A549 (cell line): ENCODE measurements at regions not wholly inside any gene's neighbourhood (a gene's known extent, or its start where the extent isn't known, plus 50 kb on each side); places are given as distances from the start of the nearest gene placed in this dataset.

ENCODE experiments used
- ATAC-seq, 2 experiments: fragments of 200-7000 bp in 1 of 2; fragments of >200 bp in 1 of 2; cut with Nextera tagmentation in 1 of 2; cut with Tn5 transposase in 1 of 2; 3 replicates each; pipeline versions ENCODE4 v1.8.0 to v1.9.1; 2018 to 2020; ENCODE audit warnings: mild to moderate bottlenecking in 1 of 2, moderate library complexity in 1 of 2
- CTCF ChIA-PET: fragments of 300-600 bp; sonication (Branson Sonifier 250); formaldehyde crosslinking; extraction: SDS; loops from one replicate; lab custom pipeline; 2021; ENCODE audit warnings: antibody characterized with exemption, inconsistent platforms; lab: Yijun Ruan, JAX
- POLR2A ChIA-PET: fragments of 350-600 bp; formaldehyde crosslinking; extraction: SDS; loops from one replicate; lab custom pipeline; 2021; ENCODE audit warnings: antibody characterized with exemption, inconsistent platforms; lab: Yijun Ruan, JAX
- DNase-seq, 2 experiments: peaks; one replicate each; pipeline versions ENCODE4 v3.0.0 to v3.0.0-alpha.2; 2011 to 2016; ENCODE audit warnings: low read depth in 1 of 2, low spot score in 1 of 2
- FAIRE-seq: peaks from 2 replicates; lab custom pipeline; 2011; peaks lifted over from hg19 to GRCh38; lab: Jason Lieb, UNC
- H3K27ac ChIP-seq, 2 experiments: fragments of >200 bp; sonication (Bioruptor Twin); formaldehyde crosslinking; 3 replicates each; pipeline ENCODE4 v1.5.1; 2016 to 2017
- H3K4me1 ChIP-seq: fragments of >200 bp; sonication (Bioruptor Twin); formaldehyde crosslinking; 3 replicates; pipeline ENCODE4 v1.6.1; 2016
- H3K4me2 ChIP-seq: fragments of >200 bp; sonication (Bioruptor Twin); formaldehyde crosslinking; 3 replicates; pipeline ENCODE4 v1.6.1; 2016
- H3K4me3 ChIP-seq: fragments of >200 bp; sonication (Bioruptor Twin); formaldehyde crosslinking; 3 replicates; pipeline ENCODE4 v1.5.1; 2016
- H3K9me3 ChIP-seq: fragments of >200 bp; sonication (Bioruptor Twin); formaldehyde crosslinking; 3 replicates; pipeline ENCODE4 v1.6.1; 2016
- CBX8 ChIP-seq: fragments of 200-600 bp; sonication (generic); IDR thresholded peaks from 2 replicates; pipeline ENCODE4 v1.6.1; 2016
- CHD2 ChIP-seq: fragments of 150-350 bp; IDR thresholded peaks from 2 replicates; pipeline ENCODE4 v1.6.1; 2014; ENCODE audit warnings: low read length; ENCODE audit not compliant: partially characterized antibody
- CHD4 ChIP-seq: fragments of 200-600 bp; sonication (generic); IDR thresholded peaks from 2 replicates; pipeline ENCODE4 v1.6.1; 2016; ENCODE audit warnings: antibody characterized with exemption, mild to moderate bottlenecking, borderline replicate concordance
- EHF ChIP-seq: fragments of 250-450 bp; sonication (Bioruptor Pico); IDR thresholded peaks from 2 replicates; pipeline ENCODE4 v1.5.0; 2020; ENCODE audit warnings: mild to moderate bottlenecking
- EHMT2 ChIP-seq: fragments of 200-600 bp; sonication (generic); IDR thresholded peaks from 2 replicates; pipeline ENCODE4 v1.6.1; 2016; ENCODE audit warnings: antibody characterized with exemption, low read depth, mild to moderate bottlenecking, moderate library complexity
- EP300 ChIP-seq, 2 experiments: fragments of >200 bp; sonication (Bioruptor Twin); formaldehyde crosslinking; IDR thresholded peaks; 2 replicates in 1 of 2; 3 replicates in 1 of 2; pipeline ENCODE4 v1.6.1; 2016 to 2017
- GATA3 ChIP-seq: IDR thresholded peaks from 2 replicates; pipeline ENCODE4 v1.6.1; 2012; ENCODE audit warnings: borderline replicate concordance
- HDAC2 ChIP-seq: fragments of 200-600 bp; sonication (generic); IDR thresholded peaks from 2 replicates; pipeline ENCODE4 v1.6.1; 2016
- HOXA7 ChIP-seq: fragments of 250-450 bp; sonication (Bioruptor Pico); IDR thresholded peaks from 2 replicates; pipeline ENCODE4 v1.5.0; 2020; ENCODE audit warnings: mild to moderate bottlenecking, moderate library complexity
- HOXB5 ChIP-seq: fragments of 250-450 bp; sonication (Bioruptor Pico); IDR thresholded peaks from 2 replicates; pipeline ENCODE4 v1.5.0; 2020; ENCODE audit warnings: mild to moderate bottlenecking, moderate library complexity
- KDM1A ChIP-seq: fragments of 200-600 bp; sonication (generic); IDR thresholded peaks from 2 replicates; pipeline ENCODE4 v1.6.1; 2016; ENCODE audit warnings: low read depth, mild to moderate bottlenecking
- MAFK ChIP-seq: fragments of 450-650 bp; IDR thresholded peaks from 2 replicates; pipeline ENCODE4 v1.6.1; 2014; ENCODE audit not compliant: partially characterized antibody
- MAZ ChIP-seq: fragments of 150-350 bp; IDR thresholded peaks from 2 replicates; pipeline ENCODE4 v1.6.1; 2014; ENCODE audit warnings: antibody characterized with exemption, low read depth, low read length, borderline replicate concordance
- NFE2L2 ChIP-seq: fragments of 150-350 bp; conservative IDR thresholded peaks from 2 replicates; pipeline ENCODE4 v1.6.1; 2014; ENCODE audit warnings: low read length
- NR3C1 ChIP-seq: fragments of >200 bp; sonication (Bioruptor Twin); formaldehyde crosslinking; IDR thresholded peaks from 3 replicates; pipeline ENCODE4 v1.6.1; 2017
- POLR2AphosphoS2 ChIP-seq: conservative IDR thresholded peaks from 2 replicates; pipeline ENCODE4 v1.6.1; 2012; ENCODE audit warnings: low read length, improper control_type of control experiment, inconsistent platforms
- RCOR1 ChIP-seq: fragments of 150-350 bp; IDR thresholded peaks from 2 replicates; pipeline ENCODE4 v1.6.1; 2014; ENCODE audit warnings: antibody characterized with exemption, low read length, low read depth
- RFX5 ChIP-seq: fragments of 450-650 bp; IDR thresholded peaks from 2 replicates; pipeline ENCODE4 v1.7.1; 2014; ENCODE audit warnings: antibody characterized with exemption, mild to moderate bottlenecking, moderate library complexity
- TFCP2L1 ChIP-seq: fragments of 250-450 bp; sonication (Bioruptor Pico); IDR thresholded peaks from 2 replicates; pipeline ENCODE4 v1.5.0; 2021; ENCODE audit warnings: mild to moderate bottlenecking
- ZNF302 ChIP-seq: fragments of 250-450 bp; sonication (Bioruptor Pico); IDR thresholded peaks from 2 replicates; pipeline ENCODE4 v1.9.0; 2021; ENCODE audit warnings: inconsistent platforms, mild to moderate bottlenecking, moderate library complexity
- WGBS: methylation state at CpG from one replicate; pipeline ENCODE4 v1.1.6; 2017; ENCODE audit errors: missing lambda C conversion rate; 5-methylcytosine and 5-hydroxymethylcytosine counted together
- TF ChIP-seq, protein P1 (sequence below): fragments of >200 bp; sonication (Bioruptor Twin); formaldehyde crosslinking; IDR thresholded peaks from 3 replicates; pipeline ENCODE4 v1.5.1; 2016
- TF ChIP-seq, protein P2 (sequence below): IDR thresholded peaks from 2 replicates; pipeline ENCODE4 v1.6.1; 2012
- TF ChIP-seq, protein P3 (sequence below): fragments of >200 bp; sonication (Bioruptor Twin); formaldehyde crosslinking; IDR thresholded peaks from 3 replicates; pipeline ENCODE4 v1.6.1; 2016

DNA sequence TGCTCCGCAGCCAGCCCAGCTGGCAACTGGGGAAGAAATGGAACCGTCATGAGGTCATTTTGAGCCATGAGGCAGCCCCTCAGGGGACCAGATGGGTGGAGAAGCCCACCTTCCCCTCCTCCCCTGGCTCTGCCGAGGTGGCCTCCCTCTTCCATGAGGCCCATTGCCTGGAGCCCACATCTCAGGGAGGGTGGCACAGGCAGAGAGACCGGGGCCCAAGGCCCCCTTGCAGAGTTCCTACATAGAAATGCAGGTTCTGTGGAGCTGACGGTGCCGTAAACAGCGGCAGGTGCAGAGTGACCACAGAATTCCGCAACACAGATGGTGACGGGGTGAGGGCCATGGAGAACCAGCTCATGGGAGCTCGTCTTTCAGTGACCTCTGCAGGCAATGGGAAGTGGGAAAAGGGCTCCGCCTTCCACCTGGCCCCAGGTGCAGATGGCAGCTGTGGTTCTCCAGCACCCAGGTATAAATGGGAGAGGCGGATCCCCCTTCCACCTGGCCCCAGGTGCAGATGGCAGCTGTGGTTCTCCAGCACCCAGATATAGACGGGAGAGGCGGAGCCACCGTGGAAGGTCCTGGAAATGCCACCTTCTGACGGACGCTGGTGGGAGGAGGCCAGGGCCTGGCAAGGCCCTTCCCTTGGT lies 765.4 kb downstream of the BRD1 start (continued):
- no peak for TF ChIP-seq KDM1A
- no peak for TF ChIP-seq MAZ
- TF ChIP-seq NR3C1, result no peak
- no peak for TF ChIP-seq EHF
- no peak for TF ChIP-seq HDAC2
- no peak for TF ChIP-seq GATA3

DNA sequence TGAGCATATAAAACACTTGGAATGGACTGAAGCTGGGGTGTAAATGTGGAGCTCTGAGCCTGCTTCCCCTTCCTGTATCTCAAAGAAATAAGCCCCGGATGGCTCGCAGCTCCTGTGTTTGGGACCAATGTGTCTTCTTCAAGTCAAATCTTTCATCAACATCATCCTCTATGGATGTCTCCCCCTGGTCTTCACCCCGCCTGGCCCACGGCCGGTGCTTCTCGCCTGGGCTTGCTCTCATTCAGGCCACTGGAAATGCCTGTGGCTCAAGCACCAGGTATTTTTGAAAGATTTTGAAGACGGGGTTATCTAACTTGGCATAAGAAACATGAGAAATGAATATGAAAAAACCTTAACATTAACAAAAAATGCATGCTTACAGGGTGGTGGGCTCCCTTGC lies 769.8 kb downstream of the BRD1 start:
- ChIA-PET CTCF (interaction anchor here (2.5 kb wide), 1 partner anchor 247 kb away, joined by 8 read pairs; no protein-coding TSS in a partner anchor), POLR2A (no interaction called here)
- ATAC-seq (no peak), FAIRE-seq (no peak), DNase-seq (no peak)
- TF ChIP-seq RFX5, result no peak
- no peak for TF ChIP-seq EHMT2
- TF ChIP-seq, protein P1, sequence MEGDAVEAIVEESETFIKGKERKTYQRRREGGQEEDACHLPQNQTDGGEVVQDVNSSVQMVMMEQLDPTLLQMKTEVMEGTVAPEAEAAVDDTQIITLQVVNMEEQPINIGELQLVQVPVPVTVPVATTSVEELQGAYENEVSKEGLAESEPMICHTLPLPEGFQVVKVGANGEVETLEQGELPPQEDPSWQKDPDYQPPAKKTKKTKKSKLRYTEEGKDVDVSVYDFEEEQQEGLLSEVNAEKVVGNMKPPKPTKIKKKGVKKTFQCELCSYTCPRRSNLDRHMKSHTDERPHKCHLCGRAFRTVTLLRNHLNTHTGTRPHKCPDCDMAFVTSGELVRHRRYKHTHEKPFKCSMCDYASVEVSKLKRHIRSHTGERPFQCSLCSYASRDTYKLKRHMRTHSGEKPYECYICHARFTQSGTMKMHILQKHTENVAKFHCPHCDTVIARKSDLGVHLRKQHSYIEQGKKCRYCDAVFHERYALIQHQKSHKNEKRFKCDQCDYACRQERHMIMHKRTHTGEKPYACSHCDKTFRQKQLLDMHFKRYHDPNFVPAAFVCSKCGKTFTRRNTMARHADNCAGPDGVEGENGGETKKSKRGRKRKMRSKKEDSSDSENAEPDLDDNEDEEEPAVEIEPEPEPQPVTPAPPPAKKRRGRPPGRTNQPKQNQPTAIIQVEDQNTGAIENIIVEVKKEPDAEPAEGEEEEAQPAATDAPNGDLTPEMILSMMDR, result no peak
- TF ChIP-seq, protein P2, sequence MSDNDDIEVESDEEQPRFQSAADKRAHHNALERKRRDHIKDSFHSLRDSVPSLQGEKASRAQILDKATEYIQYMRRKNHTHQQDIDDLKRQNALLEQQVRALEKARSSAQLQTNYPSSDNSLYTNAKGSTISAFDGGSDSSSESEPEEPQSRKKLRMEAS, result no peak
- TF ChIP-seq ZNF302 (CRISPR knock-in tag), result no peak
- no peak for TF ChIP-seq HOXB5 (CRISPR knock-in tag)
- no peak for TF ChIP-seq EHF
- Histone ChIP-seq H3K9me3 (no peaks in the 10 kb centered on the region), H3K4me2 (no peak overlapping the region), H3K4me3 (no peak overlapping the region), H3K27ac (no peak overlapping the region), H3K4me1 (no peaks in the 10 kb centered on the region)
- WGBS, result 35% methylated on average over 7 of the region's 7 CpGs

DNA sequence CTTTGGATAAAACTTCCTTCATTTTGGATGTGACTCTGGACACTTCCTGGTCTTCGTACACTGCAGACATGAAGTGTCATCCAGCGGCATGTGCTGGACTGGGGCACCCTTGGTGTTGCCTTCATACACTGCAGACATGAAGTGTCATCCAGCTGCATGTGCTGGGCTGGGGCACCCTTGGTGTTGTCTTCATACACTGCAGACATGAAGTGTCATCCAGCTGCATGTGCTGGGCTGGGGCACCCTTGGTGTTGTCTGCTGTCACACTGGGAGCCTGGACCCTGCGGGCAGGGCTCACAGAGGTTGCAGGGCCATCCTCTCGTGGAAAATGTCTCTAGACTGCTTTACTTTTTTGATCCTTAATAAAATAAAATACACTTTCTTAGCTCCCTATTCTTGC lies 771.4 kb downstream of the BRD1 start:
- TF ChIP-seq RCOR1 (no peak), NFE2L2 (no peak), GATA3 (no peak), MAFK (no peak), ZNF302 (CRISPR knock-in tag) (no peak), POLR2AphosphoS2 (no peak), CBX8 (no peak), EP300 (IDR thresholded peaks at IDR 0.05) (no peak), CHD4 (no peak), TFCP2L1 (CRISPR knock-in tag) (no peak), CHD2 (no peak), HOXA7 (CRISPR knock-in tag) (no peak)
- TF ChIP-seq, protein P3, sequence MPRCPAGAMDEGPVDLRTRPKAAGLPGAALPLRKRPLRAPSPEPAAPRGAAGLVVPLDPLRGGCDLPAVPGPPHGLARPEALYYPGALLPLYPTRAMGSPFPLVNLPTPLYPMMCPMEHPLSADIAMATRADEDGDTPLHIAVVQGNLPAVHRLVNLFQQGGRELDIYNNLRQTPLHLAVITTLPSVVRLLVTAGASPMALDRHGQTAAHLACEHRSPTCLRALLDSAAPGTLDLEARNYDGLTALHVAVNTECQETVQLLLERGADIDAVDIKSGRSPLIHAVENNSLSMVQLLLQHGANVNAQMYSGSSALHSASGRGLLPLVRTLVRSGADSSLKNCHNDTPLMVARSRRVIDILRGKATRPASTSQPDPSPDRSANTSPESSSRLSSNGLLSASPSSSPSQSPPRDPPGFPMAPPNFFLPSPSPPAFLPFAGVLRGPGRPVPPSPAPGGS, result no peak
- TF ChIP-seq, all 56 proteins: peak for 0
- no peak for ATAC-seq
- 33% methylated on average over 4 of the region's 4 CpGs for WGBS
- H3K4me1 ChIP-seq, result no peaks in the 10 kb centered on the region
- H3K27ac ChIP-seq, result no peak overlapping the region
- POLR2A ChIA-PET, result no interaction called here
- DNase-seq, result no peak
- no peaks in the 10 kb centered on the region for H3K9me3 ChIP-seq
- CTCF ChIA-PET, result interaction anchor here (2.1 kb wide), 1 partner anchor 10 kb away, joined by 9 read pairs; no protein-coding TSS in a partner anchor
- H3K4me2 ChIP-seq, result no peak overlapping the region
- H3K4me3 ChIP-seq, result no peak overlapping the region
- no peak for FAIRE-seq
